AG09319 (cell line): ENCODE measurements at regions not wholly inside any gene's neighbourhood (a gene's known extent, or its start where the extent isn't known, plus 50 kb on each side); places are given as distances from the start of the nearest gene placed in this dataset.

Experiments
- DNase-seq: peaks from one replicate; pipeline ENCODE4 v3.0.0-alpha.2; 2010; ENCODE audit warnings: low read depth; ENCODE audit errors: extremely low read depth
- CTCF ChIP-seq: IDR thresholded peaks from 2 replicates; pipeline ENCODE4 v1.5.1; 2011; ENCODE audit warnings: low read depth, mild to moderate bottlenecking, inconsistent platforms, low read length, moderate library complexity

- TF ChIP-seq CTCF: no peak
Observed at GRCh38 chr14:26888592-26888991, 290.8 kb upstream of the NOVA1 start.

GRCh38 chr14:26896447-26896846 is 298.6 kb upstream of the NOVA1 start:
- no peak for TF ChIP-seq CTCF
- DNase-seq: peak; percentile 12

More at GRCh38 chr14:26888592-26888991, 290.8 kb upstream of the NOVA1 start:
- DNase-seq: no peak

- DNase-seq: no peak
- no peak for TF ChIP-seq CTCF
Observed at GRCh38 chr14:26897196-26897595, 299.4 kb upstream of the NOVA1 start.

GRCh38 chr14:26905229-26905628 is 307.4 kb upstream of the NOVA1 start:
- TF ChIP-seq CTCF: no peak
- no peak for DNase-seq

- no peak for DNase-seq
- no peak for TF ChIP-seq CTCF
Observed at GRCh38 chr14:26913786-26914185, 316.0 kb upstream of the NOVA1 start.

- DNase-seq: peak; percentile 20
- TF ChIP-seq CTCF: peak; percentile 53
Observed at GRCh38 chr14:26917086-26917485, 319.3 kb upstream of the NOVA1 start.

- TF ChIP-seq CTCF: no peak
- DNase-seq: no peak
Observed at GRCh38 chr14:26925876-26926584, 328.2 kb upstream of the NOVA1 start.
